IMR-90 (cell line): ENCODE measurements at regions not wholly inside any gene's neighbourhood (a gene's known extent, or its start where the extent isn't known, plus 50 kb on each side); places are given as distances from the start of the nearest gene placed in this dataset.

Experiments
- ATAC-seq: fragments of 200-7000 bp; cut with Tn5 transposase; 2 replicates; pipeline ENCODE4 v1.9.1; 2020; ENCODE audit warnings: low read depth, mild to moderate bottlenecking, moderate library complexity
- BruUV-seq: library from RNA; stranded (reverse); fragments of 400-500 nt; replicated peaks from 2 replicates; lab custom pipeline; 2021; lab: Mats Ljungman, UMichigan
- CTCF ChIA-PET: fragments of 300-600 bp; formaldehyde crosslinking; extraction: SDS; loops from one replicate; lab custom pipeline; 2021; ENCODE audit warnings: antibody characterized with exemption; lab: Yijun Ruan, JAX
- POLR2A ChIA-PET: fragments of 300-600 bp; sonication (Branson Sonifier 250); formaldehyde crosslinking; loops from one replicate; lab custom pipeline; 2022; ENCODE audit warnings: antibody characterized with exemption; ENCODE audit not compliant: unreplicated experiment; lab: Charles Lee
- DNase-seq: peaks from one replicate; pipeline ENCODE4 v3.0.0; 2013
- H2AFZ ChIP-seq: replicated peaks from 2 replicates; pipeline ENCODE3; 2013; ENCODE audit warnings: low read length, mild to moderate bottlenecking; ENCODE audit not compliant: poor library complexity
- H2AK5ac ChIP-seq: 2 replicates; pipeline ENCODE4 v1.6.1; 2013; ENCODE audit warnings: low read depth, low read length, inconsistent platforms
- H2AK9ac ChIP-seq: replicated peaks from 2 replicates; pipeline ENCODE3; 2013; ENCODE audit warnings: mild to moderate bottlenecking, low read depth, low read length, moderate library complexity; ENCODE audit not compliant: poor library complexity
- H2BK120ac ChIP-seq: 2 replicates; pipeline ENCODE4 v1.6.1; 2013; ENCODE audit warnings: low read depth, low read length, inconsistent platforms
- H2BK15ac ChIP-seq: 3 replicates; pipeline ENCODE4 v1.6.1; 2013; ENCODE audit warnings: low read depth, low read length, inconsistent platforms
- H2BK20ac ChIP-seq: 2 replicates; pipeline ENCODE4 v1.6.1; 2013; ENCODE audit warnings: low read depth, mild to moderate bottlenecking, inconsistent platforms, low read length, moderate library complexity
- H2BK5ac ChIP-seq: 2 replicates; pipeline ENCODE4 v1.6.1; 2013; ENCODE audit warnings: mild to moderate bottlenecking, low read depth, low read length, inconsistent platforms; ENCODE audit not compliant: poor library complexity, severe bottlenecking
- H3K14ac ChIP-seq: replicated peaks from 2 replicates; pipeline ENCODE4 v1.6.1; 2013; ENCODE audit warnings: low read depth, low read length, inconsistent platforms
- H3K18ac ChIP-seq: 2 replicates; pipeline ENCODE4 v1.6.1; 2013; ENCODE audit warnings: low read depth, low read length, control low read depth
- H3K23ac ChIP-seq: 2 replicates; pipeline ENCODE4 v1.6.1; 2013; ENCODE audit warnings: low read depth, low read length, inconsistent platforms
- H3K27ac ChIP-seq: 2 replicates; pipeline ENCODE4 v1.5.1; 2013; ENCODE audit warnings: mild to moderate bottlenecking, control low read depth, low read length; ENCODE audit not compliant: insufficient read depth
- H3K27me3 ChIP-seq: 2 replicates; pipeline ENCODE4 v1.6.1; 2013; ENCODE audit warnings: low read length; ENCODE audit not compliant: control insufficient read depth, insufficient read depth
- H3K36me3 ChIP-seq: 2 replicates; pipeline ENCODE4 v1.6.1; 2013; ENCODE audit warnings: low read length, mixed read lengths; ENCODE audit not compliant: control insufficient read depth, insufficient read depth
- H3K4ac ChIP-seq: 2 replicates; pipeline ENCODE4 v1.6.1; 2013; ENCODE audit warnings: low read depth, low read length, inconsistent platforms
- H3K4me1 ChIP-seq: 2 replicates; pipeline ENCODE4 v1.6.1; 2013; ENCODE audit warnings: low read length, mixed read lengths; ENCODE audit not compliant: control insufficient read depth, insufficient read depth
- H3K4me2 ChIP-seq: 2 replicates; pipeline ENCODE4 v1.6.1; 2013; ENCODE audit warnings: low read depth, mild to moderate bottlenecking, control low read depth, low read length, moderate library complexity
- H3K4me3 ChIP-seq: 2 replicates; pipeline ENCODE4 v1.5.1; 2013; ENCODE audit warnings: low read depth, mild to moderate bottlenecking, control low read depth, low read length, moderate library complexity; ENCODE audit not compliant: insufficient read depth
- H3K56ac ChIP-seq: 2 replicates; pipeline ENCODE4 v1.6.1; 2013; ENCODE audit warnings: low read length, inconsistent platforms; ENCODE audit not compliant: insufficient read depth; ENCODE audit errors: extremely low read depth
- H3K79me1 ChIP-seq, 2 experiments: 2 replicates each; pipeline ENCODE4 v1.6.1; 2013; ENCODE audit warnings: low read length in 2 of 2, inconsistent platforms in 1 of 2, low read depth in 1 of 2
- H3K9ac ChIP-seq: 2 replicates; pipeline ENCODE4 v1.6.1; 2013; ENCODE audit warnings: low read depth, low read length, control low read depth
- H3K9me1 ChIP-seq: 2 replicates; pipeline ENCODE4 v1.6.1; 2013; ENCODE audit warnings: low read length, inconsistent platforms; ENCODE audit not compliant: insufficient read depth
- H3K9me3 ChIP-seq: 2 replicates; pipeline ENCODE4 v1.6.1; 2013; ENCODE audit warnings: low read length; ENCODE audit not compliant: control insufficient read depth, insufficient read depth
- H4K20me1 ChIP-seq: 2 replicates; pipeline ENCODE4 v1.6.1; 2013; ENCODE audit warnings: low read length, inconsistent platforms; ENCODE audit not compliant: insufficient read depth
- H4K5ac ChIP-seq: 2 replicates; pipeline ENCODE4 v1.6.1; 2013; ENCODE audit warnings: mild to moderate bottlenecking, low read depth, low read length, control low read depth
- H4K8ac ChIP-seq, 2 experiments: 2 replicates each; pipeline ENCODE4 v1.6.1; 2013; ENCODE audit warnings: low read depth in 2 of 2, low read length in 2 of 2, control low read depth in 1 of 2, inconsistent platforms in 1 of 2
- H4K91ac ChIP-seq: 2 replicates; pipeline ENCODE4 v1.6.1; 2013; ENCODE audit warnings: low read depth, low read length, inconsistent platforms; ENCODE audit not compliant: insufficient read depth
- CEBPB ChIP-seq: IDR thresholded peaks from 2 replicates; pipeline ENCODE4 v1.6.1; 2012; ENCODE audit warnings: low read depth, low read length, improper control_type of control experiment
- CHD1 ChIP-seq: IDR thresholded peaks from 2 replicates; pipeline ENCODE4 v1.6.1; 2012; ENCODE audit warnings: low read depth, low read length, improper control_type of control experiment
- FOS ChIP-seq: fragments of 150-350 bp; IDR thresholded peaks from 2 replicates; pipeline ENCODE4 v1.6.1; 2016; ENCODE audit warnings: low read depth, low read length
- MAZ ChIP-seq: IDR thresholded peaks from 2 replicates; pipeline ENCODE4 v1.6.1; 2012; ENCODE audit warnings: low read depth, mild to moderate bottlenecking, low read length, improper control_type of control experiment, moderate library complexity, borderline replicate concordance
- MXI1 ChIP-seq: IDR thresholded peaks from 2 replicates; pipeline ENCODE4 v1.6.1; 2012; ENCODE audit warnings: low read depth, mild to moderate bottlenecking, low read length, moderate library complexity, borderline replicate concordance
- POLR2A ChIP-seq: IDR thresholded peaks from 2 replicates; pipeline ENCODE4 v1.6.1; 2012; ENCODE audit warnings: mild to moderate bottlenecking, low read depth, low read length
- RCOR1 ChIP-seq: IDR thresholded peaks from 2 replicates; pipeline ENCODE4 v1.6.1; 2012; ENCODE audit warnings: mild to moderate bottlenecking, low read length, improper control_type of control experiment; ENCODE audit not compliant: insufficient replicate concordance
- RFX5 ChIP-seq: IDR thresholded peaks from 2 replicates; pipeline ENCODE4 v1.8.0; 2012; ENCODE audit warnings: low read depth, mild to moderate bottlenecking, low read length, moderate library complexity
- SMC3 ChIP-seq: fragments of 150-350 bp; IDR thresholded peaks from 2 replicates; pipeline ENCODE4 v1.6.1; 2016; ENCODE audit warnings: low read depth, mild to moderate bottlenecking, antibody characterized with exemption, low read length, moderate library complexity
- WGBS, 2 experiments: methylation state at CpG; one replicate each; pipeline versions ENCODE4 v1.1.5 to v1.1.7; 2013; ENCODE audit warnings: missing lambda C conversion rate in 2 of 2; ENCODE audit not compliant: insufficient read length in 1 of 2; ENCODE audit errors: extremely low coverage in 2 of 2; 5-methylcytosine and 5-hydroxymethylcytosine counted together
- dilution Hi-C: fragments of 300-500 bp; cut with HindIII; formaldehyde crosslinking; loops from one replicate; pipeline ENCODE4 v1.14.3; 2018; ENCODE audit warnings: low sequenced_read_pairs; ENCODE audit not compliant: unreplicated experiment
- in situ Hi-C: fragments of 300-500 bp; cut with MboI; formaldehyde crosslinking; loops from 3 replicates; pipeline ENCODE4 v1.14.3; 2019; ENCODE audit warnings: low sequenced_read_pairs, inconsistent platforms, mixed read lengths
- intact Hi-C: fragments of 100-400 bp; cut with micrococcal nuclease; formaldehyde crosslinking; loops from 2 replicates; pipeline ENCODE4 v1.10.0; 2022
- TF ChIP-seq, protein P1 (sequence below): fragments of 150-350 bp; IDR thresholded peaks from 2 replicates; pipeline ENCODE4 v1.6.1; 2017; ENCODE audit warnings: mild to moderate bottlenecking, antibody characterized with exemption, low read length, low read depth
- TF ChIP-seq, protein P2 (sequence below): conservative IDR thresholded peaks from 2 replicates; pipeline ENCODE4 v1.5.1; 2012; ENCODE audit warnings: mild to moderate bottlenecking, low read depth, low read length, improper control_type of control experiment
- TF ChIP-seq, protein P3 (sequence below): fragments of 150-350 bp; IDR thresholded peaks from 2 replicates; pipeline ENCODE4 v1.6.1; 2016; ENCODE audit warnings: low read depth, mild to moderate bottlenecking, low read length, moderate library complexity, borderline replicate concordance

DNA sequence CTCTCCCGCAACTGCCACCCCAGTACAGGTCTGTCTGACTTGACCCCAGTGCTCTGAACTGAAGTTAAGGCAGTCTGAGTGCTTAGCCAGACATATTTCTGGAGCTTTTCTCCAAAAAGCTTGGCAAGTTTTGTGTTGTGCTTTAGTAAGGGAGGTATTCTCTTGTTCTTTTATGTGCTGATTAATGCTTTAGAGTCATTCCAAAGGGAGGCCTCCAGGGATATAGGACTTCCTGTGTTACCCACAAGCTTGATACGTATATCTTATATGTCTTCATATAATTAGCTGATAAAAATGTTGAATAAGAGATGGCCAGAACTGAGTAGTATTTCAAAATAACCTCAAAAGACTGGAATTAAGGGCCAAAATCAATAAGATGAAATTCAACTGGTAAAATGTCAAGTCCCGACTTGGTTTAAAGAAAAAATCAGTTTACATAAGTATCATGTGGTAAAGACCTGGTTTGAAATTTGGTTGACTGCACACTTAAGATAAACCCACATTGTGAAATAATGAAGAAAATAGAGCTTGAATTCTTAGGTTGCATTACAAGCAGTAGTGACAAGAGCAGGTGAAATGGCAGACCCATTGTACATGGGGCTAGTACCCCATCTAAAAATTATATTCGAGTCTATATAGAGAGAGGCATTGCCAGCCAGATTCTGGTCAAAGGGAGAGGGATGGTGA, 226.9 kb downstream of the SNX19 start:
- H2AK9ac ChIP-seq = no peak overlapping the region
- TF ChIP-seq MAZ (no peak), MXI1 (no peak), RFX5 (no peak), POLR2A (no peak), CHD1 (no peak), CEBPB (no peak), SMC3 (no peak), FOS (no peak), RCOR1 (no peak)
- TF ChIP-seq, protein P1, sequence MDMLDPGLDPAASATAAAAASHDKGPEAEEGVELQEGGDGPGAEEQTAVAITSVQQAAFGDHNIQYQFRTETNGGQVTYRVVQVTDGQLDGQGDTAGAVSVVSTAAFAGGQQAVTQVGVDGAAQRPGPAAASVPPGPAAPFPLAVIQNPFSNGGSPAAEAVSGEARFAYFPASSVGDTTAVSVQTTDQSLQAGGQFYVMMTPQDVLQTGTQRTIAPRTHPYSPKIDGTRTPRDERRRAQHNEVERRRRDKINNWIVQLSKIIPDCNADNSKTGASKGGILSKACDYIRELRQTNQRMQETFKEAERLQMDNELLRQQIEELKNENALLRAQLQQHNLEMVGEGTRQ = no peak
- TF ChIP-seq, protein P2, sequence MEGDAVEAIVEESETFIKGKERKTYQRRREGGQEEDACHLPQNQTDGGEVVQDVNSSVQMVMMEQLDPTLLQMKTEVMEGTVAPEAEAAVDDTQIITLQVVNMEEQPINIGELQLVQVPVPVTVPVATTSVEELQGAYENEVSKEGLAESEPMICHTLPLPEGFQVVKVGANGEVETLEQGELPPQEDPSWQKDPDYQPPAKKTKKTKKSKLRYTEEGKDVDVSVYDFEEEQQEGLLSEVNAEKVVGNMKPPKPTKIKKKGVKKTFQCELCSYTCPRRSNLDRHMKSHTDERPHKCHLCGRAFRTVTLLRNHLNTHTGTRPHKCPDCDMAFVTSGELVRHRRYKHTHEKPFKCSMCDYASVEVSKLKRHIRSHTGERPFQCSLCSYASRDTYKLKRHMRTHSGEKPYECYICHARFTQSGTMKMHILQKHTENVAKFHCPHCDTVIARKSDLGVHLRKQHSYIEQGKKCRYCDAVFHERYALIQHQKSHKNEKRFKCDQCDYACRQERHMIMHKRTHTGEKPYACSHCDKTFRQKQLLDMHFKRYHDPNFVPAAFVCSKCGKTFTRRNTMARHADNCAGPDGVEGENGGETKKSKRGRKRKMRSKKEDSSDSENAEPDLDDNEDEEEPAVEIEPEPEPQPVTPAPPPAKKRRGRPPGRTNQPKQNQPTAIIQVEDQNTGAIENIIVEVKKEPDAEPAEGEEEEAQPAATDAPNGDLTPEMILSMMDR = no peak
- TF ChIP-seq, protein P3, sequence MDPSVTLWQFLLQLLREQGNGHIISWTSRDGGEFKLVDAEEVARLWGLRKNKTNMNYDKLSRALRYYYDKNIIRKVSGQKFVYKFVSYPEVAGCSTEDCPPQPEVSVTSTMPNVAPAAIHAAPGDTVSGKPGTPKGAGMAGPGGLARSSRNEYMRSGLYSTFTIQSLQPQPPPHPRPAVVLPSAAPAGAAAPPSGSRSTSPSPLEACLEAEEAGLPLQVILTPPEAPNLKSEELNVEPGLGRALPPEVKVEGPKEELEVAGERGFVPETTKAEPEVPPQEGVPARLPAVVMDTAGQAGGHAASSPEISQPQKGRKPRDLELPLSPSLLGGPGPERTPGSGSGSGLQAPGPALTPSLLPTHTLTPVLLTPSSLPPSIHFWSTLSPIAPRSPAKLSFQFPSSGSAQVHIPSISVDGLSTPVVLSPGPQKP = no peak
- no peak overlapping the region for H3K56ac ChIP-seq
- no peak overlapping the region for H3K4me2 ChIP-seq
- H2AFZ ChIP-seq = no peak overlapping the region
- H4K5ac ChIP-seq = no peak overlapping the region
- H4K20me1 ChIP-seq = no peaks in the 10 kb centered on the region
- intact Hi-C loops = no loop called here
- no peak overlapping the region for H2AK5ac ChIP-seq
- dilution Hi-C loops = no loop called here
- no peaks in the 10 kb centered on the region for H3K36me3 ChIP-seq
- ATAC-seq (no peak), DNase-seq (no peak)
- no peaks in the 10 kb centered on the region for H3K9me1 ChIP-seq
- in situ Hi-C loops = no loop called here
- no peak overlapping the region for H3K4me3 ChIP-seq
- no peak overlapping the region for H3K23ac ChIP-seq
- no peak overlapping the region for H2BK20ac ChIP-seq
- no peak overlapping the region for H3K9ac ChIP-seq
- no peak overlapping the region for H3K27ac ChIP-seq
- BruUV-seq = no TSS peak
- no peak overlapping the region for H3K14ac ChIP-seq
- no peak overlapping the region for H3K4ac ChIP-seq
- ChIA-PET CTCF (no interaction called here), POLR2A (no interaction called here)
- no peaks in the 10 kb centered on the region for H3K79me1 ChIP-seq
- no peak overlapping the region for H2BK5ac ChIP-seq
- no peak overlapping the region for H2BK15ac ChIP-seq
- no peak overlapping the region for H4K91ac ChIP-seq
- H3K18ac ChIP-seq = no peak overlapping the region
- no peaks in the 10 kb centered on the region; the same call in 1 of the 2 replicates for H3K4me1 ChIP-seq
- no peaks in the 10 kb centered on the region for H3K9me3 ChIP-seq
- H3K27me3 ChIP-seq = peaks cover 2% of the 10 kb centered on the region; the same call in 1 of the 2 replicates
- no CpG with 5 or more reads among the region's 4 CpGs for WGBS, 2 experiments
- no peak overlapping the region for H2BK120ac ChIP-seq
- no peak overlapping the region for H4K8ac ChIP-seq
